Muscle of leg (tissue), 3 donors: ENCODE measurements at regions not wholly inside any gene's neighbourhood (a gene's known extent, or its start where the extent isn't known, plus 50 kb on each side); places are given as distances from the start of the nearest gene placed in this dataset.
A peak's percentile ranks its signal among the peaks of the same experiment; 100 is the strongest.

ENCODE experiments used
- DNase-seq: peaks from one replicate; pipeline ENCODE4 v3.0.0; 2013
- H3K27ac ChIP-seq: one replicate; pipeline ENCODE4 v1.5.1; 2013; ENCODE audit warnings: mild to moderate bottlenecking, low read length, control low read depth
- H3K27me3 ChIP-seq: one replicate; pipeline ENCODE4 v1.6.1; 2013; ENCODE audit warnings: low read length; ENCODE audit not compliant: control insufficient read depth, insufficient read depth
- H3K36me3 ChIP-seq: one replicate; pipeline ENCODE4 v1.6.1; 2013; ENCODE audit warnings: low read length; ENCODE audit not compliant: control insufficient read depth, insufficient read depth
- H3K4me1 ChIP-seq: one replicate; pipeline ENCODE4 v1.6.1; 2013; ENCODE audit warnings: low read length; ENCODE audit not compliant: control insufficient read depth, insufficient read depth
- H3K4me3 ChIP-seq: one replicate; pipeline ENCODE4 v1.5.1; 2013; ENCODE audit warnings: low read length, control low read depth
- H3K9me3 ChIP-seq: replicated peaks from 2 replicates; pipeline ENCODE4 v1.6.1; 2013; ENCODE audit warnings: low read depth, low read length; ENCODE audit not compliant: control insufficient read depth
- WGBS: methylation state at CpG from one replicate; pipeline ENCODE4 v1.1.5; 2013; ENCODE audit warnings: missing lambda C conversion rate; ENCODE audit not compliant: insufficient coverage; 5-methylcytosine and 5-hydroxymethylcytosine counted together

- Histone ChIP-seq H3K4me1 (no peaks in the 10 kb centered on the region), H3K9me3 (no peaks in the 10 kb centered on the region), H3K4me3 (no peak overlapping the region), H3K27me3 (no peaks in the 10 kb centered on the region), H3K36me3 (no peaks in the 10 kb centered on the region), H3K27ac (no peak overlapping the region)
- DNase-seq = no peak
- no CpG with 5 or more reads among the region's 1 CpG for WGBS
Observed at GRCh38 chr3:170767576-170767941, 102.4 kb downstream of the RPL22L1 start.

GRCh38 chr3:170766823-170767575, 103.0 kb downstream of the RPL22L1 start:
- H3K36me3 ChIP-seq = no peaks in the 10 kb centered on the region
- H3K9me3 ChIP-seq = no peaks in the 10 kb centered on the region
- no peaks in the 10 kb centered on the region for H3K27me3 ChIP-seq
- H3K4me3 ChIP-seq = no peak overlapping the region
- no peak overlapping the region for H3K27ac ChIP-seq
- no peaks in the 10 kb centered on the region for H3K4me1 ChIP-seq
- WGBS = 68% methylated on average over 4 of the region's 4 CpGs
- DNase-seq = no peak

DNA sequence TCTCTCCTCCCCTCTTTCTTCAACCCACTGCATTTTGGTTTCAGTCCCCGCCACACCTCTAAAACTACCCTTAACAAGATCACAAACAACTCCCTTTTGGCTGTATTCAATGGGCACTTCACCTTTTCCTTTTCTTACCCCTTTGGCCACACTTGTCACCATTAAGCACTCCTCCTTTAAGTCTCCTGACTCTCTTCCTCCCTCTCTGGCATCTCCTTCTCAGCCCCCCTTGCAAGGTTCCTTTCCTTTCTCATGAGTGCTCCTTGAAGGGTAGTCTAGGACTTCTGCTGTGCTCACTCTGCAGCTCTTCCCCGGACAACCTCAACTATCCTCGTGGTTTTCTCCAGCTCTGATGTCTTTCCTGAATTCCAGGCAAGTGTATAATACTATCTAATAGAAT, 103.7 kb downstream of the RPL22L1 start:
- H3K9me3 ChIP-seq = no peaks in the 10 kb centered on the region
- 89% methylated on average over 1 of the region's 3 CpGs for WGBS
- no peaks in the 10 kb centered on the region for H3K4me1 ChIP-seq
- no peaks in the 10 kb centered on the region for H3K27me3 ChIP-seq
- H3K36me3 ChIP-seq = no peaks in the 10 kb centered on the region
- H3K27ac ChIP-seq = no peak overlapping the region
- H3K4me3 ChIP-seq = no peak overlapping the region
- DNase-seq = no peak

DNA sequence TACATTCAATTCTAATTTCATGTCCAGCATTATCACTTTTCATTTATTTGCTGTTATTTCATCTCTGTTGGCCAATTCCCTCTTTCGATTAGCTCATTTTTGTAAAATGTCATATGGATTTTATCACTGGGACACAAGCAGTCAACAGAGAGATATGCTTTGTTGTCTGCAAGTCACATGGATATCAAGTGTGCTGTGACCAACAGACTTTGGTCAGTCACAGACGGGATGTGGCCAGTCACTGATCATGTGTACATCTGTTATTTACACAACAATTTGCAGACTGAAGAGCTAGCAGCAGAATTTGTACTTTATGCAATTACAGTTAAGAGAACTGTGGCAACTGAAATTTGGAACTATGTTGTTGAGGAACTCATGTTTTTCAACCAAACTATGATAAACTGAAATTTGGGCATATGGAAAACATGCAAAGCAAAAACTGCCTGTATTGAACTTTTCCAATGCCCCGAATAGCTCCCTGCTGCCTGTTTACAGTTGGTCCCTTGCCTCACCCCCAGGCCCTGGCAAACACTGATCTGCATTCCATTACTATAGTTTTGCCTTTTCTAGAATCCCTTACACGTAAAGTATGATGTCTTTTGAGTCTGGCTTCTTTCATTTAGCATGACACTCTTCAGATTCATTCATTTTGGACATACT, 104.4 kb downstream of the RPL22L1 start:
- WGBS = 82% methylated on average over 2 of the region's 4 CpGs
- H3K4me1 ChIP-seq = no peaks in the 10 kb centered on the region
- H3K9me3 ChIP-seq = no peaks in the 10 kb centered on the region
- no peaks in the 10 kb centered on the region for H3K36me3 ChIP-seq
- H3K4me3 ChIP-seq = no peak overlapping the region
- peak; percentile 5 for DNase-seq
- H3K27me3 ChIP-seq = no peaks in the 10 kb centered on the region
- no peak overlapping the region for H3K27ac ChIP-seq

- no CpG with 5 or more reads among the region's 1 CpG for WGBS
- no peak for DNase-seq
- Histone ChIP-seq H3K36me3 (no peaks in the 10 kb centered on the region), H3K27me3 (no peaks in the 10 kb centered on the region), H3K4me3 (no peak overlapping the region), H3K27ac (no peak overlapping the region), H3K9me3 (no peaks in the 10 kb centered on the region), H3K4me1 (no peaks in the 10 kb centered on the region)
Observed at GRCh38 chr3:170764017-170764416, 106.0 kb downstream of the RPL22L1 start.

DNA sequence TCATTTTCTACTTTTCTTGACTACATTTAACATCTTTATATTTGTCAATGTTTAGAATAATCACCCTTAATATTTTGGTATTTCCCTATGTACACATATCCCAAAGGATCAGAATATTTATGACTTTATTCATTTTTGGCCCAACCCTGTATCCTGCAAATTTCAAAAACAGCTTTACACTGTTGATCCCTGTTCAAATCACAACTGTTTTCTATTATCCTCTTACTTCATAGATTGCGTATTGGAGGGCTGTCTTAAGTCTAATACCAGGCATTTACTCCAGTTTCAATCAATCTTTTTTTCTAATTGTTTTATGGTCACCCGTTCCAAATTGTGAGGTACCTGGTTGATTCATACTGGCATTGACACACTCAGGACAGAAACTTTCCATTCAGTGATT, 107.9 kb downstream of the RPL22L1 start:
- no peaks in the 10 kb centered on the region for H3K9me3 ChIP-seq
- no peaks in the 10 kb centered on the region for H3K27me3 ChIP-seq
- H3K4me3 ChIP-seq = no peak overlapping the region
- no peaks in the 10 kb centered on the region for H3K4me1 ChIP-seq
- no CpG with 5 or more reads among the region's 2 CpGs for WGBS
- H3K36me3 ChIP-seq = no peaks in the 10 kb centered on the region
- H3K27ac ChIP-seq = no peak overlapping the region
- DNase-seq = peak; percentile 21

- Histone ChIP-seq H3K27me3 (no peaks in the 10 kb centered on the region), H3K27ac (no peak overlapping the region), H3K9me3 (no peaks in the 10 kb centered on the region), H3K4me3 (no peak overlapping the region), H3K4me1 (no peaks in the 10 kb centered on the region), H3K36me3 (no peaks in the 10 kb centered on the region)
- WGBS = 50% methylated on average over 2 of the region's 3 CpGs
- DNase-seq = no peak
Observed at GRCh38 chr3:170761103-170761502, 108.9 kb downstream of the RPL22L1 start.

DNA sequence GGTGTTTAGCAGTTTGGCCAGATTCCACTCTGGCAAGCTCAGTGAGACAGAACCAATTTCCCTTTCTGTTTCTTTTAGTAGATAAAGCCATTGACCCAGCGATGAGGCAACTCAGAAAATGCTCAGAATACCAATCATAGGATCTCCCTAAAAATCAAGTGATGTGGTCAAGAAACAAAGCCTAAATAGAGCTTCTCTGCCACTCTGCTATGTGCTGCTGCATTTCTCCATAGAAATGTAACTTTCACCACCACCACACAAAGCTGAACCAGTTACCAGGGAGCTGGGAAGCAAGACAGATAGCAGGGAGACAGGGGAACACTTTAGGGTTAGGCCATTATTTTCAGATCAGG, 109.8 kb downstream of the RPL22L1 start:
- H3K4me3 ChIP-seq = no peak overlapping the region
- WGBS = 100% methylated on average over 1 of the region's 1 CpG
- DNase-seq = no peak
- no peaks in the 10 kb centered on the region for H3K4me1 ChIP-seq
- H3K27ac ChIP-seq = no peak overlapping the region
- no peaks in the 10 kb centered on the region for H3K27me3 ChIP-seq
- H3K9me3 ChIP-seq = no peaks in the 10 kb centered on the region
- H3K36me3 ChIP-seq = no peaks in the 10 kb centered on the region

- no peaks in the 10 kb centered on the region for H3K36me3 ChIP-seq
- no CpG with 5 or more reads among the region's 5 CpGs for WGBS
Observed at GRCh38 chr3:170759511-170760173, 110.4 kb downstream of the RPL22L1 start.

DNA sequence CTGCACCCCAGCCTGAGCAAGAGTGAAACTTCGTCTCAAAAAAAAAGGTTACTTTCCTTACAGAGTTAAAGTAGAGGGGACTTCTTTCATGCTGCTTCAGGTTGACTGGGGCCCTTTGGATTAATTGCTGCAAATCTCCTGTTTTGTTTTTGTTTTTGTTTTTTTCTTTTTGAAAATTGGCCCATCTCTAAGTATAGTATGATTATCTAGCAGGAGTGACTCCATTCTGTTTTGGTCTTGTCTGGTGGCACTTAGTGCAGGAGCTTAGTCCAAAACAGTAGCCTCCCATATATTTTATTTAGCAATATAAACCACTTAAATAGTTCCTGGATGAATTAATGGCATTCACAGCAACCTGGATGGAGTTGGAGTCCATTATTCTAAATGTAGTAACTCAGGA, 113.0 kb downstream of the RPL22L1 start:
- H3K27ac ChIP-seq = no peak overlapping the region
- H3K4me3 ChIP-seq = no peak overlapping the region
- H3K4me1 ChIP-seq = no peaks in the 10 kb centered on the region
- no peaks in the 10 kb centered on the region for H3K9me3 ChIP-seq
- H3K27me3 ChIP-seq = no peaks in the 10 kb centered on the region
- DNase-seq = no peak
- no peaks in the 10 kb centered on the region for H3K36me3 ChIP-seq
- whole genome bisulfite sequencing = no CpG with 5 or more reads among the region's 1 CpG

More at GRCh38 chr3:170759511-170760173, 110.4 kb downstream of the RPL22L1 start:
- H3K27me3 ChIP-seq = no peaks in the 10 kb centered on the region
- H3K4me3 ChIP-seq = no peak overlapping the region
- H3K9me3 ChIP-seq = no peaks in the 10 kb centered on the region
- DNase-seq = no peak
- no peaks in the 10 kb centered on the region for H3K4me1 ChIP-seq
- H3K27ac ChIP-seq = no peak overlapping the region
